Sigmoid colon (tissue), 4 donors: ENCODE measurements at regions not wholly inside any gene's neighbourhood (a gene's known extent, or its start where the extent isn't known, plus 50 kb on each side); places are given as distances from the start of the nearest gene placed in this dataset.

Source experiments
- CTCF ChIP-seq, 4 experiments: fragments of 450-650 bp in 3 of 4; fragments of 200-600 bp in 1 of 4; IDR thresholded peaks; one replicate each; pipeline ENCODE4 v1.5.1; 2016 to 2019; ENCODE audit warnings: antibody characterized with exemption in 4 of 4, mild to moderate bottlenecking in 3 of 4, moderate library complexity in 2 of 4
- EP300 ChIP-seq, 4 donors: sonication (generic); formaldehyde crosslinking; IDR thresholded peaks; one replicate each; pipeline ENCODE4 v1.6.1; 2017; ENCODE audit warnings: antibody characterized with exemption in 4 of 4
- POLR2A ChIP-seq, 2 donors: fragments of 450-650 bp; IDR thresholded peaks; one replicate each; pipeline ENCODE4 v1.6.1; 2016; ENCODE audit warnings: antibody characterized with exemption in 2 of 2, mild to moderate bottlenecking in 2 of 2, moderate library complexity in 2 of 2
- POLR2AphosphoS5 ChIP-seq, 4 donors: sonication (generic); formaldehyde crosslinking; IDR thresholded peaks; one replicate each; pipeline ENCODE4 v1.6.1; 2017; ENCODE audit warnings: antibody characterized with exemption in 4 of 4

- no peak for TF ChIP-seq POLR2AphosphoS5 (IDR thresholded peaks at IDR 0.05)
- TF ChIP-seq CTCF (IDR thresholded peaks at IDR 0.05) = no peak
- no peak for TF ChIP-seq EP300 (IDR thresholded peaks at IDR 0.05)
- no peak for TF ChIP-seq POLR2A (IDR thresholded peaks at IDR 0.05)
These were observed 227.3 kb upstream of the ALG10 start for GRCh38 chr12:33794954-33795353.
